Limb (tissue), 2 donors: ENCODE measurements at regions not wholly inside any gene's neighbourhood (a gene's known extent, or its start where the extent isn't known, plus 50 kb on each side); places are given as distances from the start of the nearest gene placed in this dataset.
A peak's percentile ranks its signal among the peaks of the same experiment; 100 is the strongest.
"Not testable (repeated sequence)": the region's sequence is repeated elsewhere in the genome, so short reads cannot be mapped to it uniquely, and the experiment has no call there.

ENCODE experiments used
- DNase-seq, 2 donors: peaks; one replicate each; pipeline ENCODE4 v3.0.0-alpha.2; 2016; ENCODE audit errors: extremely low spot score in 2 of 2

DNA sequence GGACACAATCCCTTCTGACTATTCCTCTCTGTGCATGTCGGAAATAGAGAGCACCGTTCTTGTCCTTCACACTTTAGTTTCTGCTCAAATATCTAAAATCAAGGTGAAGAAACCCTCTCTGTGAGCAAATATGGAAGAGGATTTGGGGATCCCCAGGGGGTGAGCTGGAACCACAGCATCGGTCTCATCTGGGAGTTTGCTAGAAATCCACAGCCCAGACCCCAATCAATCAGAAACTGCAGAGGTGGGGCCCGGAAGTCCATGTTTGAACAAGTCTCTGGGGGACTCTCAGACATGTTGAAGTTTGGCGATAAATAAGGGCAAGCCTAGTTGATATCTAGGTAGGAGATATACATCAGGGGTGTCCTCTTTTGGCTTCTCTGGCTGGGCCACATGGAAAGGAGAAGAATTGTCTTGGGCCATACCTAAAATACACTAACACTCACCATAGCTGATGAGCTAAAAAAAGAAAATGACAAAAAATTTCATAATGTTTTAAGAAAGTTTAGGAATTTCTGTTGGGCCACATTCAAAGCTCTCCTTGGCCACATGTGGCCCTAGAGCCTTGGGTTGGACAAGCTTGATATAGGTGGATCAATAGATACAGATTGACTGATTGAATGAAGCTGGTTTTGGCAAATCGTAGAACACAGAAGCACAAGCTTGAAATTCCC lies 168.0 kb upstream of the FOXF1 start:
- no peak for DNase-seq

DNA sequence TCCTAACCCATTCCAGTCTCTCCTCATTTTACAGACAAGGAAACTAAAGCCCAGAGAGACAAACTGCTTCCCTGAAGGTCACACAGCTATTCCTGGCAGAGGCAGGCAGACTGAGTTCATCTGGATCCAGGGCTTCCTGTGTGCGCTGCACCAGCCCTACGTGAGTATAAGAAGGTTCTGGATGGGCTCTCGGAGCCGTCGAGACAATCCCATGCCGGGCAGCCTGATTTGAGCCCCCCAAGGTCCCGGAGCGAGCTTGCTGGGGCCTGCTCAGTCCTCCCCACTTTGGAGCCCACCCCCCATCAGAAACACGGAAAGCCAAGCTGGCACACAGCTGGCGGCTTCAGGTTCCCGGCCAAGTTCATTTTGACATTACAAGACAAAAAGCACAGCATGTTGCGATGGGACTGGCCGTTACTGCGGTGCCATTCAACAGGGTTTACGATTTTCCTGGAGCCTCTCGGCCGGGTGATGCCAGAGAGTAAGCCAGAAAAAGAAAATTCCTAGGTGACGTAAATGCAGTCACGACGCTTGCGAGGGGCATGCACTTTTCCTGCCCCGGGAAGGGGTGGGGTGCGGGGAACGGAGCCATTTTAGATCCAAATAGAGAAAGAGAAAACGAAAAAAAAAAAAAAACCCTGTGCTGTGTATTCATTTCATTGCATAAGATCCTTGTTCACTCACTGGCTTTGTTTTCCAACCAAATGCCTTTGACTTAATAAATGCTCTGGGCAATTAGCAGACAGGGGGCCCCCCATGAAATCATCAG lies 167.1 kb upstream of the FOXF1 start:
- DNase-seq: peak; percentile 30 to 61

DNA sequence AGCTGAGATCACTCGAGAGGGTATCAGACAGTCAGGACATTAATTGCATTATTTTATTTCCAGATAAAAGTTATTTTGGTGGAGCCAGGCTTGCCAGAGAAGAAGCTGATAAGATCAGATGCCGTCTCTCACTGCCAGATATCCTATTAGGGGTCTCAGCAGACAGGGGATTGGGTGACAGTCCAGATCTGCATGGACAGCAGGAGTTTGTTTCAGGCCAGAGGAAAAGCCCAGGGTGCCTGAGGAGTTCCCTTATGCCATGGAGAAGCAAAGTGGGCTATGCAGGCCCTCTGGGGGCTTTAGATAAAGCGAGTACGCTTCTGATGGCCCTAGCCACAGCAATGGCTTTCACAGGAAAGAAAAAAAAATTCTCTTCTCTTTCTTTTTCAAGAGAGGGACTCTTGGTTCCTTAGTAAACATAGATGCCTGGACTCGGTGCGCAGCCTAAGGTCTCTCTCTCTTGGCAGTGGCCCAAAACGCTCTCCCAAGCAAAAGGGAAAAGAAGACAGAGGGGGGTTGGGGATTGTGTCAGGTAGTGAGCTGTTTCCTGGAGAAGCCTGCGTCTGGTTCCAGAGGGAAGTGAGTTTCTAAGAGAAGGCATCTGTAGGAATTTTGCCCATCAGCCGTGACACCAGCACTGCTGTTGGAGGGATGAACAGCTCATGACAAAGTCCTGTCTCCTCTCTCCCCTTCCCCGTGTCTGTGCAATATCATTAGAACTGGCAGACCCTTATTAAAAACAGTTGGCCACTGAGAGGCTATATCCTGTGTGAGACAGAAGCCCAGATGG lies 166.3 kb upstream of the FOXF1 start:
- DNase-seq: no peak

DNA sequence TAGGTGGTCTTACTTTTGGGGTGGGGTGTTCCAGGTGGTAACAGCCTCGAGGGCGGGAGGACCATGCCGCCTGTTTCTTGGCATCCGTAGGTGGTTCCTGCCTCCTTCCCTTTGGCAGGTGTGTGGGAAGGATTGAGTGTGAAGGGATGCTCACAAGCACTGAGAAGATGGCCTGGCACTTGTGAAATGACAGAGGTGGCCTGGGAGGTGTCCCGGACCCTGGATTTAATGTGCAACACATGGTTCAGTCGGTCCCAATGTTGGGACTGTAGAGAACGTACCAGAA lies 165.8 kb upstream of the FOXF1 start:
- DNase-seq: no peak

DNA sequence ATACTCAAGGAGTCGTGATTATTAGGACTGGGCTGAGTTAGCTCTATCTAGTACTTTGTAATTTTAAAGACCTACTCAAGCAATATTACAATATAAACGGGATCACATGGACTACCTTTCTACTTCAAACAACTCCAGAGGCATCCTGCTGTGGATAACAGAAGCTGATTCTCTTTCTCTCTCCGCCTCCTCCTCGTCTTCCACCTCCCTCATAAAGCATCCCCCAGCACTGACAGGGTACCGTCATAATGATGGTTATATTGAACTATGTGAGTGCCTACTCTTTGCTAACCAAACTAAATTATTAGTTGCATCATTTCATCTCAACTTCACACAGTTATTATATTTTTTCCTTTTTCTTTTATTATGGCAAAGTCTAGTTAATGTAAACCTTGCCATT lies 165.4 kb upstream of the FOXF1 start:
- no peak for DNase-seq

DNA sequence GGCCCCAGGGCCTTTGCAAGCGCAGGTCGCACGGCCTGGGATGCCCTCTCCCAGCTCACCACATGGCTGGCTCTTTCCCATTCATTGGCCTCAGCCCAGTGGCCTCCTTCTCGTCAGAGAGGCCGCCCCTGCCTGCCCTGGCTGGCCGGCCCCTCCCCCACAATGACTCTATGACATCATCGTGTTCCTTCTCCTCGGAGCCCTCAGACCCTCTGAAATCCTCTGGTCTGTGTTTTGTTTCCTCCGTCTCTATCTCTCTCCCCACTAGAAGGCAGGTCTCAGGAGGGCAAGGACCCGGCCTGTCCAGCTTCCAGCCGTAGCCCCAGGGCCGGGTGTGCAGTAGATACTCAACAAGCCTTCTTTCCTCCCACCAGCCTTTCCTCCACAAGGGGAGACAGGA lies 164.8 kb upstream of the FOXF1 start:
- no peak for DNase-seq

DNA sequence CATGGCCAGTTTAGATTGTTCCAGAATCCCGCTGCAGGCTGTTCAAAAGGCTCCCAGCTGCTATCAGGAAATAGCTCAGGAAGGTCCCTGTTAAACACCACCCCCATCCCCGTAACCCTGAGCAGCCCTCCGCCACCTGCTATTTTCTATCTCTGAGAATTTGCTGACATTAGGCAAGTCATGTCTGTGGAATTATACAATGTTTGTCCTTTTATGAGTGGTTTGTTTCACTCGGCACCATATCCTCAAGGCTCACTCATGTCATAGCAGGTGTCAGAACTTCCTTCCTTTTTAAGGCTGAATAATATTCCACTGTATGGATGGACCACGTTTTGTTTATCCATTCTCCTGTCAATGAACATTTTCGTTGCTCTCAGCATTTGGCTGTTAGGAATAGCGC lies 164.3 kb upstream of the FOXF1 start:
- DNase-seq: no peak

DNA sequence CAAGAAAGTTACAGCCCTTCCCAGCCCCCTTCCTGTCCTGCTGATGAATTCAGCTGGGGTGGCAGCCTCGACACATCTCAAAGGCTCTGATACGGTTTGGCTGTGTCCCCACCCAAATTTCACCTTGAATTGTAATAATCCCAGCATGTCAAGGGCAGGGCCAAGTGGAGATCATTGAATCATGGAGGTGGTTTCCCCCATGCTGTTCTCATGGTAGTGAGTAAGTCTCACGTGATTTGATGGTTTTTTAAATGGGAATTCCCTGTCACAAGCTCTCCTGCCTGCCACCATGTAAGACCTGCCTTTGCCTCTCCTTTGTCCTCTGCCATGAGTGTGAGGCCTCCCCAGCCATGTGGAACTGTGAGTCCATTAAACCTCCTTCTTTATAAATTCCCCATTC lies 163.2 kb upstream of the FOXF1 start:
- no peak for DNase-seq

DNA sequence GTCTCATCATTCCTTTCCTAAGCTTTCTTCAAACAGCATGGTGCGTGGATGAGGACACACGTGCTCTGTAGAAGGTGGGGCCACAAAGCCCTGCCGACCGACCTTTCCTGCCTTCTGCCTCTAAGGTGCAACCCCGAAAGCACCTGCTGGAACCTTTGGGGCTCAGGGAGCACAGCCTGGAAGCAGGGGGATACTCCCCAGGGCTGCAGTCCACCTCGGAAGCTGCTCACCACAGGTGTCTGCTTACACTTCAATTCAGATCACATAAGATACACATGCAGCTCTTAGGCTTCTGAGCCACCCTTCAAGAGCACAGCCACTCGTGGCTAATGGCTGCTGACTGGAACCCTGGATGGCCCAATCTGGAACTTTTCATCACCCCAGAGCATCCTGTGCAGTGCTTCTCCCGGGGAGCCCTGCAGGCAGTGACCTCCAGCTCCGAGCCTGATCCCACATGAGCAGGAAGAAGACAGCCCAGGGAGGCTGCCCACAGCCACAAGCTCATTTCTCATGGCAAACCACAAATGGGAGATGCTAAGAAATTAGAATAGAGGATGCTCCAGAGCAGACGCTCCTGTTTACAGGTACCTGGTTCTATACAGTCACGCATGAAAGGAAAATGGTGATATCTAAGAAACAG lies 162.3 kb upstream of the FOXF1 start:
- DNase-seq: no peak

DNA sequence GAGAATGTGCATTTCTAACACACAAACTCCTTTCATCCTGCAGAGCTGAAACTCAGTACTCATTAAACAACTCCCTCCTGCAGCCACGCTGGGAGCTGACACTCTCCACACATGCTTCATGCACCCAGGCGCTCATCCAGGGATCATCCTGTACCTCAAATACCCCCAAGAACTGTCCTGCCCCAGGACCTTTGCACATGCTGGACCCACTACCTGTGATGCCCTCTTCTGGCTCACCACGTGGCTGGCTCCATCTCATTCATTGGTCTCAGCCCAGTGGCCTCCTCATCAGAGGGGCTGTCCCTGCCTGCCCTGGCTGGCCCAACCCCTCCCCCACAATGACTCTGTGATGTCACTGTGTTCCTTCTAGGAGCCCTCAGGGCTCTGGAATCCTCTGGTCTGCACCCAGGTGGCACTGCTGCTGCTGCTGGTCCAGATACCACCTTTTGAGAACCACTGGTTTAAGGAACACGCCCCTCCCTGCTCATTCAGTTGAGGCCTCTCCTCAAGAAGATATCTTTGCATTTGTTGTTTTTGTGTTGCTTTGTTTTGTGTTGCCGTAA lies 160.9 kb upstream of the FOXF1 start:
- DNase-seq: no peak

DNA sequence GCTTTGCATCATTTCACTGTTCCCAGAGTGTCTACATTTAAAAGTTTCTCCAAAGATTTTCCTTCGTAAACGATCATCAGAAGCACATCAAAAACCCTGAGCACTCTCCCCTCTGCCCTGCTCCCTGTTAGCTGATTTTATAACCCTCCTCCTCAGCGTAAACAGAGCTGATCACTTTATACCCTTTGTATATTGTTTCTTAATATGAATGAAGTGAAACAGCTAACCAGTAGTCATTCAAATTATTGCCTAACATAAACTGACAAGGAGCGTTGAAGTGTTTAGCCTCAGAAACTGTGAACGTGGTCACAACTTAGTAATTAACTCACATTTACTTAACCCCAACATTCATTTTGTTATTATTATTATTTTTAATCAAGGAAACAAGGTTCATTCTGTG lies 160.0 kb upstream of the FOXF1 start:
- no peak for DNase-seq

DNA sequence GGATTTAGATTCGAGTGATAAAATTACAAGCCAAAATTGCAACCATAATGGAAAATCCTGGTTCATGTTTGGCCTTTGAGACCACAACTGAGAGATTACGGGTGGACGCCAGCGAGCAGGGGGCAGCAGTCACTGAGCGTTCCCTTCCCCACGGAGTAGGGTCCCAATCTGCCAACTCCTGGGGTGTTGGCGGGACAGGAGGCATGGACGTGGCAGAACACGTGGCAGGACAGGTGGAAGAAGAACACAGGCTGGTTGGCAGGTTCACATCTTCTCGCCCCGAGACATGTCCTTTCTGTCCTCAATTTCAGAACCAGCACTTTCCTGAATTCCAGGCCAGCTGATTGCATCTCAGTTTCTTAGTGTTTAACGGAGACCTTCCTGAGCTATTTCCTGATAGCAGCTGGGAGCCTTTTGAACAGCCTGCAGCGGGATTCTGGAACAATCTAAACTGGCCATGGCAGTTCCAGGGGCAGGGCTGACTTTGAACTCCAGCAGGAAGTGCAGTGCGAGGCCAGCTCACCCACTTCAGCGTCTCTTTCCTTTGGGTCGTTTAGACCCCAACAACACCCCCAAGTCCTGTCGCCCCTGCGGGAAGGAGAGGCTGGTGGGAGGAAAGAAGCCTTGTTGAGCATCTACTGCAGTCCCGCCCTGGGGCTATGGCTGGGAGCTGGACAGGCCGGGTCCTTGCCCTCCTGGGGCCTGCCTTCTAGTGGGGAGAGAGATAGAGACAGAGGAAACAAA lies 159.1 kb upstream of the FOXF1 start:
- no peak for DNase-seq

DNA sequence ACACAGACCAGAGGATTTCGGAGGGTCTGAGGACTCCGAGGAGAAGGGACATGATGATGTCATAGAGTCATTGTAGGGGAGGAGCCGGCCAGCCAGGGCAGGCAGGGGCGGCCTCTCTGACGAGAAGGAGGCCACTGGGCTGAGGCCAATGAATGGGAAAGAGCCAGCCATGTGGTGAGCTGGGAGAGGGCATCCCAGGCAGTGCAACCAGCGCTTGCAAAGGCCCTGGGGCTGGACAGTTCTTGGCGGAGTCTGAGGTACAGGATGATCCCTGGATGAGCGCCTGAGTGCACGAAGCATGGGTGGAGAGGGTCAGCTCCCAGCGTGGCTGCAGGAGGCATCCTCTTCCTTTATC lies 158.6 kb upstream of the FOXF1 start:
- not testable (repeated sequence) for DNase-seq

DNA sequence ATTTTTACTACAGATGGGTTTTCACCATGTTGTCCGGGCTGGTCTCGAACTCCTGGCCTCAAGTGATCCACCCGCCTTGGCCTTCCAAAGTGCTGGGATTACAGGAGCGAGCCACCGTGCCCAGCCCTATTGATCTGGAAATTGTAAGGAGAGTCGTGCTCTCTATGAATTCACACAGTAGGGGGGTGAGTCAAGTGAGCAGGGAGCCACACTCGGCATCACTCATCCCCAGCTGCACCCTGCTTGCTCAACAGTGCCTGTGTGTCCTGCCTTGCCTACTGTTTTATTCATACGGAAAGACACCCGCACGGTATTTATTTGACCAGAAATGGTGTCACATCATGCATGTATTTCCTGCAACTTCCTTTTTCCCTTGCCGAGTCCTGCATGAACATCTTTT lies 157.2 kb upstream of the FOXF1 start:
- no peak for DNase-seq

DNA sequence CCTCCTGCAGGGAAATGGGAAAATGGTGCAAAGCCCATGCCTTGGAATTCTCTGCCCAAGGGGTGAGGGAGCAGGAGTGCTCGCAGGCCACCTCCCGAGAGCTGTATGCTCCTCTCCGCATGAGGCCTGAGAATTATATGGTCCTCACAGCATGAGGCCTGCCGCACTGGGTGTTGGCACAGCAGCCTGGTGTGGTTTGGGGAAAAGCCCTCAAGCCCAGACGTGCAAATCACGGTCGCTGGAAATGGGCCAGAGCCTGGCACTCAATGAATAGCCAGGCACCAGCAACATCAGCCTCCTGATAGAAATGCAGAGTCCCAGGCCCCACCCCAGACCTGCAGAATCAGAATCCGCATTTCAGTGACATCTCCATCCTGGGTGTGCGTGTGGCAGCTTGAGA lies 156.4 kb upstream of the FOXF1 start:
- no peak for DNase-seq

DNA sequence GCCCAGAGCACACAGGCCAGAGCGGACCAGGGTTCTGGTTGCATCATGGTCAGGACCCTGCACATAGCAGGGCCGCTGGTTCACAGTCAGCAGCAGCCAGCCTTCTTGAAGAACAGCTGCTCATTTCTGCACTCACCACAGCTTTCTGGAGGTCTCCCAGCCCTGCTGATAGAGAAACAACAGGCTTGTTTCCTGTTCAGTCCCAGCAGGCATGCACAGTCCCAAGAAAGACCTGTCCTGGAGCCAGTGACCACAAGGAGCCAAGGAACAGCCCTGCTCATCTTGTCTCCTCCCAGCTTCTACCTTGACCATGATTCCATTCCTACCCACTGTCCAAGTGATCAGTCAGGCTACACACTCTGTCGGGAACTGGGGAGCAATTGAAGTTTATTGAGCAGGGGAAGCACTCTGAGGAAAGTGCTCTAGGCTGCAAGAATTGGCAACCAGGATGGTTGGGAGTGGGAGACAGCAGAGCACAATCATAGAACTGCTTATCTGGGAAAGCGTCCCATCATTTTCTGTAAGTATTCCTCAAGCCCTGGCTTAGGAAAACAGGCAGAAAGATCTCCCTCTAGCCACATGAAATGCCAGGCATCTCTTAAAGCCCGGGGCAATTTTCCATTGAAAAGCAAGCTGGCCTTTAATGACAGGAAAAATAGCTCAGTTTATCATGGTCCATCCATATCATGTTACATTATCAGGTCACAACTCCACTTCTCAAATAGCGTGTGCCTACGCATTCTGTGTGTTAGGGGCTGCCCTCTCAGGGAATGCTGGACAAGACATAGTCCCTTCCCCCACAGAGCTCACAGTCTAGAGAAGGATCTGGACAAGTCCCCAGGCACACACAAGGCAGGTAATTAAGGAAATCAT lies 155.4 kb upstream of the FOXF1 start:
- DNase-seq: no peak

DNA sequence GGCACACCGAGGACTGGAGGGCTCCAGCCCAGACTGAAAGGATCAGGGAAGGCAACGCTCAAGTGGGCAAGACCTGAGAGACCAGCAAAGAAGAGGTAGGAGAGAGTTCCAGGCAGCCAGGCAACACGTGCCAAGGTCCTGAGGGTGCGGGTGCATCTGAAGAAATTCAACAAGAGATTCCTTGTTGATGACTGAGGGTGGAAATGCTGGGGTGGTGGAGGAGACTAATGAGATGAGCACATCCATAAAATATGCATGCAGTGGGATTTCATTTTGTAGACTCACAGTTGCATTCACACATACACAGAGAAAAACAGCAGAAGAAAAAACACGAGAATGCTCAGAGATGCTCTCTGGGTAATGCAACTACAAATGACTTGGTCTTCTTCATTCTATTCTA lies 154.8 kb upstream of the FOXF1 start:
- no peak for DNase-seq

DNA sequence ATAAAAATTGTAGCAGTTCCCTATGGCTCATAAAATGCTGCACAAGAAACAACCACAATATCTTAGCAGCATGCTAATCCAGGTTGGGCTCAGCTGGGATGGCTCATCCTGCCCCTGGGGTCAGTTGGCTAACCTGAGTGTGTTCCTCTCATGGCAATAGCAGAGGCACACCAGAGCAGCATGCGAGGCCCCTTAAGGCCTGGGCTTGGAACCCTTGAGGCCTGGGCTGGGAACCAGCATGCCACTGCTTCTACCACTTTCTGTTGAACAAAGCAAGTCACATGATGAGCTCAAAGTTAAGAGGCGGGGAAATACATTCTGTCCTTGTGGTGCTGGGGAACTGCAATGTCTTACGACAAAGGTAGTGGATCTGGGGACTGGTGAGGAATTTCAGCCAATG lies 154.4 kb upstream of the FOXF1 start:
- DNase-seq: no peak

DNA sequence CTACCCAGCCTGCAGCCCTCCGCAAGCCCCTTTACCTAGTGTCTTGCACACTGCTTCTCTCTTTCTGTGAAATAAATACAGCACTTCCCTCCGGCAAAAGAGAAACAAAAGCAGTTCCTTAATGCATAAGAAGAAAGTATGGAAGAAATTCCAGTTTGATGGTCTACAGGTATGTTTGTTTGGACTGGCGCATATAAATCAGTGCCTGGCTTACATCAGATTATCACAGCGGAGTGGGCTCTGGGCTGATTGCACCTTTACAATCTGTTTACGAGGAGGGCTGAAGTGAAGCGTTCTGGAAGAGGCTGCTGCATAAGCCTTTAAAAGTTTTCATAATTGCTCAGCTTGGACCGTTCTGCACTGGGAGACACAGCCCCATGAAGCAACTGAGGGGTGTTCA lies 153.5 kb upstream of the FOXF1 start:
- DNase-seq: no peak

DNA sequence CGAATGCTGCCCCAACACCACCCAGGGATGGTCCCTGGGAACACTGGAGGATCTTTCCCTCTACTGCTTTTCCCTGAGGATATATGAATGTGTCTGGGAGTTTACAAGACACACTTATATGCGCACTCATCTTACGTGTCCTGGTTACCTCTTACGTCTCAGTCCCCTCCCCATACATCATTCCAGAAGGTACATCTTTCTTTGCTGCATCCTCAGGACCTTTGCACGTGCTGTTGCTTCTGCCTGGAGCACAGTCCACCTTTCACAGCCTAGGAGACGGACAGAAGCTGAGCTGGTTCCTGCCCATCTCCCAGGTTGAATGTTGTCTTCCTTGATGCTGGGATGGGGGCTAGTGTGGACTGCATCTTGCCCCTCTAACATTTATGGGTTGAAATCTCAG lies 153.0 kb upstream of the FOXF1 start:
- no peak for DNase-seq
